ENCODE measurements at regions not wholly inside any gene's neighbourhood (a gene's known extent, or its start where the extent isn't known, plus 50 kb on each side); places are given as distances from the start of the nearest gene placed in this dataset.

GRCh38 chr16:86362155-86362849 lies 148.0 kb upstream of the FOXF1 start:
- no peak for DNase-seq (ENCODE audit: low read depth, low spot score)

GRCh38 chr16:86363057-86363490 lies 147.3 kb upstream of the FOXF1 start:
- DNase-seq (ENCODE audit: low read depth, low spot score): no peak

- DNase-seq (ENCODE audit: low read depth, low spot score): no peak
These were observed 146.3 kb upstream of the FOXF1 start for GRCh38 chr16:86363836-86364618.

- no peak for DNase-seq (ENCODE audit: low read depth, low spot score)
These were observed 145.5 kb upstream of the FOXF1 start for GRCh38 chr16:86364653-86365380.

GRCh38 chr16:86365513-86366273 lies 144.6 kb upstream of the FOXF1 start:
- no peak for DNase-seq (ENCODE audit: low read depth, low spot score)

- no peak for DNase-seq (ENCODE audit: low read depth, low spot score)
These were observed 143.8 kb upstream of the FOXF1 start for GRCh38 chr16:86366481-86366880.

- no peak for DNase-seq (ENCODE audit: low read depth, low spot score)
These were observed 142.8 kb upstream of the FOXF1 start for GRCh38 chr16:86367291-86368072.

GRCh38 chr16:86368261-86368660 lies 142.1 kb upstream of the FOXF1 start:
- no peak for DNase-seq (ENCODE audit: low read depth, low spot score)

- DNase-seq (ENCODE audit: low read depth, low spot score): no peak
These were observed 140.3 kb upstream of the FOXF1 start for GRCh38 chr16:86370062-86370461.

- DNase-seq (ENCODE audit: low read depth, low spot score): no peak
These were observed 139.1 kb upstream of the FOXF1 start for GRCh38 chr16:86371083-86371803.

- no peak for DNase-seq (ENCODE audit: low read depth, low spot score)
These were observed 138.1 kb upstream of the FOXF1 start for GRCh38 chr16:86372193-86372592.

- no peak for DNase-seq (ENCODE audit: low read depth, low spot score)
These were observed 136.9 kb upstream of the FOXF1 start for GRCh38 chr16:86373276-86373901.

GRCh38 chr16:86374603-86375130 lies 135.7 kb upstream of the FOXF1 start:
- no peak for DNase-seq (ENCODE audit: low read depth, low spot score)

GRCh38 chr16:86375364-86375763 lies 135.0 kb upstream of the FOXF1 start:
- DNase-seq (ENCODE audit: low read depth, low spot score): no peak

- no peak for DNase-seq (ENCODE audit: low read depth, low spot score)
These were observed 134.5 kb upstream of the FOXF1 start for GRCh38 chr16:86375851-86376250.

GRCh38 chr16:86376837-86377236 lies 133.5 kb upstream of the FOXF1 start:
- no peak for DNase-seq (ENCODE audit: low read depth, low spot score)

GRCh38 chr16:86377251-86378022 lies 132.9 kb upstream of the FOXF1 start:
- no peak for DNase-seq (ENCODE audit: low read depth, low spot score)

- no peak for DNase-seq (ENCODE audit: low read depth, low spot score)
These were observed 132.2 kb upstream of the FOXF1 start for GRCh38 chr16:86378128-86378527.

Measured in iPS DF 19.7 (cell line).